GM18499 (cell line): ENCODE measurements at regions not wholly inside any gene's neighbourhood (a gene's known extent, or its start where the extent isn't known, plus 50 kb on each side); places are given as distances from the start of the nearest gene placed in this dataset.

Experiments
- ATAC-seq: cut with Tn5 transposase; IDR thresholded peaks from one replicate; pipeline ENCODE4 v1.9.1; 2021; ENCODE audit warnings: moderate number of reproducible peaks; ENCODE audit not compliant: insufficient read depth, unreplicated experiment

DNA sequence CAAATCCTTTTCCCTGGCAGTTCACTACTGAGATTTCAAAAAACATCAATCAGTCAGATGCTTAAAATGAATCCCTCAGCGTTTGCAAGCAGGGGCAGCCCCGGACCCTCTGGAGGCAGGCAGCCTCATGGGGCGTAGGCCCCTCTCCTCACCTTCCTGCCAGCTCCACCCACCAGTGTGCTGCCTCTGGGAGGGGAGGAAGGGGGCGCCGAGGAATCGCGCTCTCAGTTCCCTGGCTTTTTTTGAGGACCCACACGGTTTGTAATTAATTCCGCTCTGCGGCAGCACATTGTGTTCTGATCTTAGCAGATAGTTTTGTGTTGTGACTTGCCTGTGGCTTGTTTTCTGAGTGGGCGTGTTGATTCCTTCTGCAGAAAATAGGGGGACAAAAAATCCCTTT, 159.9 kb downstream of the KLF13 start:
- ATAC-seq = no peak

DNA sequence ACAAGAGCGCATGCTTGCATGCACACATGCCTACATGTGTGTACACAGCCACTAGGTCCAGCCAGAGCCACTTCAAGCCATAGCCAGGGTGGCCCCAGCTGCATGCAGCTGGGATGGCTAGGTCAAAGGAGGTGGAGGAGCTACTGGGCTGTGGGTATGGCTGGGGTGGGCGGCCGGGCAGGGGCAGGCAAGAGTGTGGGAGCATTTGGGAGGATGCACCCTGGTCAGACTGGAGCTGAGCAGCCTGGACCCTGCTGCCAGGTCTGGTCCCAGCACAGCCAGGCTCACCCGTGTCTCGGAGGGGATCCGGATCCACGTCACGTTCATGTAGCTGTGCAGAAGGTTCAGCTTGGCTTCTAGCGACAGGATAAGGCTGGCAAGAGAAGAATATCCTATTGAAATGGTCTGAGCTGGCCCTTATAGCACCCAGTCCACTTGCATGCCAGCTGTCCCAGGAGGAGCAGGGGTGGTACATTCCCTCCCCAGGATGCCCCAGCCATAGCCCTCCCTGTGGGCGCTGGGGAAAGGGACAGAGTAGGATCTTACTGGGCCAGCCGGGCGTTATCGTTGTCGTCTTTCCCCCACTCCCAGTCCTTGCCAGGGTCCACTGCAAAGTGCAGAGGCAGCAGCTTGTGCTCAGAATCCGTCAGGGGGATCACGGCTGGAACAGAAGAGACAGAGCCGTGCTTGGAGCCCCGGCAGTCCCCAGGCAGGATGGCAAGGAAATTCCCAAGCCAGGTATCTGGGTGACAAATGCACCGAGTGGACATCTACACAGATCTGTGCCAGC, 160.5 kb downstream of the KLF13 start:
- ATAC-seq = no peak

DNA sequence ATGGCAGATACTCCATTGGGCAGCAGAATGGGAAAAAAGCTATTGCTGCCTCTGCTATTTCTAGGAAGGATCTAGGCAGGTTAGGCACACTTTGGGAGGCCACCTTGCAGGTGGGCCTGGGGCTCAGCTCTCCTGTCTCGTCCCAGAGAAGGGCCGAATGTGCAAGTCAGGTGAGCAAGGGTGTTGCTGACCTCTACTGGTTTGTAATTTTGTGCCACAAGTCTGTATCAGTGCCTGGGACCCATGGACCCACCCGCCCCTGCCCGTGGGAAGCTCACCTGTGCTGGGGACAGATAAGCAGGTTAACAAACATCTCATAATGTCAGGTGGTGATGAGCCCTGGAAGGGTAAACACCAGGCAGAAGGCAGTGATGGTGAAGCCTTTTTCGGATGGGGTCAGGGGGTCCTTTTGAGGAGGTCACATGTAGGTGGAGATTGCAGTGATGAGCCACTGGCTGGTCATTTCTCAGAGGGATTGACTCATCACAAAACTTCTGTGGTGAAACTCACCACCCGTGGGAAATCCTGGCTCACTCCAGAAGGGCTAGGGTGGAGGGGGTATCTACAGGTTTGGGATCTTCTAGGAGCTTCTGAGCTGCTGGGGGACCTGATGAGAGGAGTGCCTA, 161.3 kb downstream of the KLF13 start:
- ATAC-seq = no peak

DNA sequence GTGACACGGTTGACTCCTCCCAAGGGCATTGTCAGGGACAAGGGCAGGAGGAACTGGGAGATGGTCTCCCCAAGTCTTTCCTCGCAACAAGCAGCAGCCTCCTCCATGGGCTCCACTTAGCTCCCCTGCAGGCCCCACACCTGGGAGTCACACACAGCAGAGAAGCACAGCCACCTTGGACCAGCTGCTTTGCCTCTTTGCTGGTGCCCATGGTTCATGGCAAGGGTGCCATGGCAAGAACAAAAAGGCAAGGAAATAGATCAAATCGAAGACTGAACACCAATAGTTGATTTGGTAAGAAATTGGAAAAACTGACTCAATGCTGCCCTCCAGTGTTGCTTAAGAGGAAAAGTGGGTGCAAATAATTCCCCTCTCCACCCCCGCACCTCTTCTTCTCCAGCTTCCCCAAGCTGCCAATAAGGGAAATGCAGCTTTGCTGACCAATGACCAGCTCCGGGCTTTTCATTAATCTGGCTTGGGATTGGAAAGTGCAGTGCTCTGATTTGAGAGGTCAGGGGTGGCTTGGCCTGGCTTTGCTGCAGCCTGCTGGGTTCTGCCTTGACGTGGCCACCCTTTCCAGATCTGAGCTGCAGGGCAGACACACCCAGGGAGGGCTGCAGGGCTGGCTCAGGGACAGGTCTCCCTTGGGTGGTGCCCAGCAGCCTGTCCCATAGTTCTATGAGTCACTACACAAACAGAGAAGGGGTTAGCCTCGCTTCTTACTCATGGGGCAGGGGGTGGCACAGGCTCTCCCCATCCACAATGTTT, 162.0 kb downstream of the KLF13 start:
- ATAC-seq = no peak

DNA sequence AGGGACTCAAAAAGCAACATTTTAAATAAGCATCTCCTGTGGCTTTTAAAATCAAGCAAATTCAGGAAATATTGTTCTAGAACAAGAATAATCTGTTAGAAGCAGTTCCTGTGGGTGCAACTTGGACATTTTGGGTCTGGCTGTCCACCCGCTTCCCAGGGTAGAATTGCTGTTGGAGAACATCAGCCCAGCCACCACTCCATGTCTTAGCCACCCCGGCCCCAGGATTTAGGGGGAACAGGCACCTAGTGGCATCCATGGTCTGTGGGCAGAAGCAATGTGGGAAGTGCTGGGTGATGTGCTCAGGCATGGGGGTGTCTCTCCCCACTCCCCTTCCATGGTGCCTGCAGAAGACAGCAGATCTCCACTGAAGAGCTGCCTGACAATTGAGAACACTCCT, 162.6 kb downstream of the KLF13 start:
- no peak for ATAC-seq

DNA sequence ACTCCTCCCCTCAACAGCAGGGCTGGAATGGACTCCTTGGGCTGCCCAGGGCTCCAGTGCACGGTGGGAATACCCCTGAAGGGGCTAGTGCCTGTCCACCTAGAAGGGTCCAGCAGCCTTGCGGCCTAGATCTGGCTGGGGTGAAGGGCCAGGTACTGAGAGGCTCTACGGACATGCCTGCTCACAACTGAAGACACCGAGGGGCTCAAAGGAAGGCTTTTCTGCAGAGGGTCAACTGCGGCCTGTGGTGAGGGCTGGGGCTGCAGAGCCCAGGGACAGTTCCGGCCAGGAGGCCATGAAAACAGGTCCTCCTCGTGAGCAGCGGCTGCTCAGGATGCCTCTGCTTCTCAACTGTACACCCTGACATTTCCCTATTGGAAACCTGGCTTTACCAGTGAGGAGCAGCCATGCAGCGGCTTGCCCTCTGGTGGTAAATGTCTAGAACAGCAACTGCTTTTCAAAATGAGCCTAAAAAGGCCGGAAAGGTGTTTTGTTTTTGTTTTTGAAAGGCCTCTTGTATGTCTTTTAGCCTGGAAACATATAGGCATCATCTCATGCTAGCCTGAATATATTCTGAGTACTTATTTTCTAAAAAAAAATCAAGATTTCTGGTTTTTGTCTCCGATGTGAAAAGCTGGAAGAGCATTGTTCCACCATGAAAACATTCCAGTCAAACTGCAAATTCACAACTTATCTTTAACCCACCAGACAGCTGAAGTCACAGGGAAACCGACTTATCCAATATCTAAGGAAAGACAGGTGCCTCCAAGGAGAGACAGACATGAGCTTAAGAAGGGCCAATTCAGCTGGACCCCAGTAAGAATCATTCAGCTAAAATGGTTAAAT, 163.4 kb downstream of the KLF13 start:
- no peak for ATAC-seq

DNA sequence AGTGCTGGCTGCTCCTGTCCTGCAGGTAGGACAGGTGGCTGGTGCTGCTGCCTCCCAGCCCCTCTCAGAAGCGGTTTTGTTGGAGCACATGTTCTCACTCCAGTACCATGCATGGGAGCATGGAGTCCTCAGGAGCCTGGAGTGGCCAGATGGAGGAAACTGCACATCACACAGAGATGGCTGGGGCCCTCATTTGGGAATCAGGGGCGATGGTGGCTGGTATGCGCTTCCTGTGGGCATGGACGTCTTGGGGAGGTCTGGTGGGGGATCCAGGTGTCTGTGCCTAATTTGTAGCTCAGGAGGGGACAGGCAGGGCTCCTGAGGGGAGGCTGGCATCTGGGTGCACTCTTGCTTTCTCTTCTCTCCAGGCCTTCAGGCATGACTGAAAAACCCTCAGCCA, 168.2 kb downstream of the KLF13 start:
- no peak for ATAC-seq

DNA sequence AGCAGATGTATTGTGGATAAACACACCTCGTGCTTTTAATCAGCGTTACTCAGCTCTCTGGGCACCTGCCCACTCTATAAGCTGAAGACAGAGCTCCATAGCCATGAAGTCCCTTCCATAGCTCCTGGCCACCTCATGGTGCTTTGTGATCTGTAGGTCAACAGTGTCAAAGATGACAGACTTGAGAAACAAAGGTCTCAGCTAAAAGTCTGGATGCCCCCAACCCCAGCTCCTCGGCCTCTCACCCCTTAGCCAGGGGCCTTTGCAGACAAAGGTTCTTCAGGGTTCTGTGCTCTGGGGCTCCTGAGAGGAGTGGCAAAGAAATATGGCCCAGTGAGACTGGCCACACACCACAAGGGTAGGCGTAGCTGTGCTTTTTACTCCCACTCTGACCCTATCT, 168.6 kb downstream of the KLF13 start:
- ATAC-seq = no peak

DNA sequence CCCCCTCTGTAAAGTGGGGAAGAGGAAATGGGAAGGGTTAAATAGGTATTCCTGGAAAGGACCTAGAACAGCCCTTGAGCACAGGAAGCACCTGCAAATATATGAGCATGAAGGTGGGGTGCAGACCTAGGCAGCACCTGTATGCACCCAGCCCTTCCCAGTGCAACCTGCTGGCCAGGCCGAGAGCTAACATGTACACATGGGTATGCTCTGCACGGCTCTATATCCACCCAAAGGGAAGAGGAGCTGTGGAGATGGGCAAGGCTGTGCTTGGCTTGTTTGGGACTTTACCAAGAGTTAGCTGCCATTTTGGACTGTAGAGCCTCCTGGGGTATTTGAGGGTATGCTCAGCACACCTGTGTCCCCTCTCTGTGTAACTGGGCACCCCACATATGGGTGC, 171.2 kb downstream of the KLF13 start:
- ATAC-seq = no peak

DNA sequence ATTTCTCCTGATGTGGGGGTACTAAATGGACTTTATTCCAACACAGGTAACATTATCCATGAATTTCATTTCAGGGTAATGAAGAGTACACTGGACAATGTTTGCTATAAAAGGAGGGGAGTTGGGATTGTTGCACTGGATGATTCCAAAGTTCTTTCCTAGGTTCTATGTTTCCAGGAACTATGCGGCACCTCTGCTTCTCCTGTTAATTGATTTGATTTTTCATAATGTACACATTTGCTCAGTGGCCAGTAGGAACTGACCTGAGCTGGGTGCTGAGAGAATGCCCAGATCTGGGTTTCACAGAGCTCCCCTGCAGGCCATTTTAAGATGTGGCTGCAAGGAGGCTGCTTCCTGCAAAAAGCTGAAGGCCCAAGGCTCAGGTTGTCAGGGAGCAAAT, 171.7 kb downstream of the KLF13 start:
- ATAC-seq = no peak

DNA sequence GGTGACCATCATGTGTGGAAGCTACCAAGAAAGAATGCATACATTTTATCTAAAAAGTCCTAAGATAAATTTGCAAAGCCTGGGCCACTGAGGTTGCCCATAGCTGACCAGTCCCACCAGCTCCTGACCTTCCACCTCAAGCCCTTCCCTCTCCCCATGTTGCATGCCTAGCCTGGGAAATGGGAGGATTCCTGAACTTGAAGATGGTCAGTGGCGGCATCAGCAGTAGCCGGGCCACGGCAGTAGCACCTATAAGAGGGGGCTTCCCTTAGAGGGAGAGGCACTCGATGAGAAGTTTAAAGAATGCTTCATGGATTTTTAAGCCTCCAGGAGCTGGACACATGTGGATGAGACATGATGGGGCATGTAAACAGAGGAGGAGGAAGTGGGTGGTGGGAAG, 172.1 kb downstream of the KLF13 start:
- no peak for ATAC-seq

DNA sequence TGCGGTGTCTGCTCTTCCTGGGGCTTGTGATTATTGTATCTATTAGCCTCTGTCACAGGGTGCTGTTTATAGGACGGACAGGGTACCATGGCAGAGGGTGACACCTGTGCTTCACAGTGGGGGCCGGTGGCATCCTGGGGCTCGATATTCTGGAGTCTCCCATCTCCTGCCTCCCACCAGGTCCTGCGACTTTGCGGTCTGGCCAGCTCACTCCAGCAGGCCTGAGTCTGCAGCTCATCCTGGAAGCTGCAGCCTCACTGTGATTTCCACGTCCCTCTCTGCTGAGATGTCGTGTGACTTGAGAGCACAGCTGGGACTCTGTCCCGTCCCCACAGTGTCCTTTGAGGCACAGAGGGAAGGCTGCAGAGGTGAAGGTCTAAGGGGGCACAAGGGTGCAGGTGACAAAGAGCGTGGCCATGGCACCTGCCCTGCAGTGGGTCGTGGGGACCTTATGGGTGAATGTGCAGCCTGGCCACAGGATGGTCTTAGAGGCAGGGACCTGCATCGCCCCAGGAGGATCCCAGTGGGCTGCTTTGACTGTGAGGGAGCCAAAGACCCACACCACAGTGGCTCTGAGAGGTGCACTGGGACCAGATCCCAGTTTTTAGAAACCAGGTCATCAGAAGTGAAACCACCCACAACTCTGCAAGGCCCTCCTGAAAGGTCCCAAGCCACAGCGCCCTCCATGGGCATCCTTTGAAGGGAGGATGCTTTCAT, 172.8 kb downstream of the KLF13 start:
- no peak for ATAC-seq

DNA sequence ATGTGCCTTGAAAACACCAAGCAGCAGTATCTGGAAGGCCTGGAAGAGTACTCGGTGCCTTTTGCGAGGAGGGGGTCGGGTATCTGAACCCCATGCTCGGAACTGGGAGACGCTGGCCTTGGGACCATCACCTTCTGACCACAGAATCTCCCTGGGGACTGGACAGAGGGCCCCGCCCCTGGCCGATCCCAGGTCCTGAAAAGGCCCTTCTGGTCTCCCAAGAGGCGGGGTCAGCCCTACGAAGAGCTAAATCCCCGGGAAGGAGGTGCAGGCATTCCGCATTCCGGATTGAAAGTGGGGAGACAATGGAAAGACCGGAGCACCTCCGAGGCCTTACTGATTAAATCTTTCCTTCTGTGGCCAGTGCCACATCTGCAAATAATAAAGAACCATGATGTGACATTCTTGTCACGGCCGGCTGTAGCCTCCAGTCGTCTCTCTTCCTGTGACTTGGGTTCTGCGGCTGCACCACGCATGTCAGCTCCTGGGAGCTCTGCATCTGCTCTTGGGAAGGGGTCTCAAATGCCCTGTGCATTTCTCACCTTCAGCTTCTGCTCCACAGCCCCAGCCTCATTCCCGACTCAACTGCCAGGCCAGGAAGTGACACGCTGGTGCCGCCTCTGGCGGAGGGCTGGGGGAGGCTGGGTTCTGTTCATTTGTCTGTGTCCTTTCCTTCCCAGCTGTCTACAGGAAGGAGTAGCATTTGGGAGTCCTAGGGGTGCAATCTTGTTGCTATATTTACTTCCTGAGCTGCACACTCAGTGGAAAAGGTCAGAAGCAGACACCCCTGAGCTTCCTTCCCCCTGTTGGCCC, 173.5 kb downstream of the KLF13 start:
- ATAC-seq = no peak

DNA sequence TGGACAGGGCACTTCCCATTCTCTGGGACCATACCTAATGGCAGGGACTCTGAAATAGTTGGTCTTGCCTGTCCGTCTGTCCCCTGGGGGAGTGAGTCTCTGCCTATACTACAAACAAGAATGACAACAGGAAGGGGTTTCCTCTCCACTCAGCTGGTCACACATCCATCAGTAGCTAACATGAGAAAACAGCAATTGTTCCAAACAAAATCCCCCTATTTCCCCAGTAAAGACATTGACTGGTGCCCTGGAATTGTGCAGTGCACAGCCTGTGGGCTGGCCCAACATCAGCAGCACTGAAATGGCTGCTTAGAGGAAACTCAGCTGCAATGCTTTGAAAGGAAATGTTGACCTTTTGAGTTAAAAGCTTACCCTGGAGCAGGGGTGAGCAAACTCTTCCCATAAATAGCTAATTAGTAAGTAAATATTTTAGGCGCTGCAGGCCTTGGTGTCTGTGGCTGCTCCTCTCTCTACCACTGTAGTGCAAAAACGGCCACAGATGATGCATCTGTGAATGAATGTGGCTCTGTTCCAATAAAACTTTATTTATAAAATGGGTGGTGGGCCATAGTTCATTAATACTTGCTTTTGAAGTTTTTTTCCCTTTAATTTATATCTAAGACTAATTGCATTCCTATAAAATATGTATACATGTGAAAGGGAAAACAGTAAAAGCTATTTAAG, 174.3 kb downstream of the KLF13 start:
- ATAC-seq = no peak

DNA sequence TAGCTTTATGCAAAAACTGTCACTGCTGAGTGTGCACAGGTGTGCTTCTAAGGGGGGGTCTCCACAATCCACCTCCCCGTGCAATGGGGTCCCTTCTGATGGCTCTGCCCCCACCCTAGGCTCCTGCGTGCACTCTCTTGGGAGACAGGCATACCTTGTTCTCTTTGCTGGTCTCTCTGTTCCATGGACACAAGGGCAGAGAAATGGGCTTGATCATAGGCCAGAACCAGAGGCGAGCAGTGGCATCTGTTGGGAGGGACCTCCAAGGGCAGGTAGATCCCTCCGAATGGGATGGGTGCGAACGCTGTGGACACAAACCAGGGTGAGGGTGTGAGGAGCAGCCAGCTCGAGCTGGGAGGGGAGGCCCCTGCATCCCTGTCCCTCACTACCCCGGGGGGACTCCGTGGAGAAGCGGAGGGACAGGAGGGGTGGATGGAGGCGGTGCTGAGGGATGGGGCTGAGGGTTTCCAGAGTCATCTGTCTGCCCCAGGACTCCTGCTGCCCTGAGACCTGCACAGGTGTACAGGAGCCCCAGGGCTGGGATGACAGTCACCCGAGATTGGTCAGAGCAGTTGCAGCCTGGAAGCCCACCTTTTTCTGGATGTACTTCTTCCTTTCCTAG, 175.0 kb downstream of the KLF13 start:
- no peak for ATAC-seq

DNA sequence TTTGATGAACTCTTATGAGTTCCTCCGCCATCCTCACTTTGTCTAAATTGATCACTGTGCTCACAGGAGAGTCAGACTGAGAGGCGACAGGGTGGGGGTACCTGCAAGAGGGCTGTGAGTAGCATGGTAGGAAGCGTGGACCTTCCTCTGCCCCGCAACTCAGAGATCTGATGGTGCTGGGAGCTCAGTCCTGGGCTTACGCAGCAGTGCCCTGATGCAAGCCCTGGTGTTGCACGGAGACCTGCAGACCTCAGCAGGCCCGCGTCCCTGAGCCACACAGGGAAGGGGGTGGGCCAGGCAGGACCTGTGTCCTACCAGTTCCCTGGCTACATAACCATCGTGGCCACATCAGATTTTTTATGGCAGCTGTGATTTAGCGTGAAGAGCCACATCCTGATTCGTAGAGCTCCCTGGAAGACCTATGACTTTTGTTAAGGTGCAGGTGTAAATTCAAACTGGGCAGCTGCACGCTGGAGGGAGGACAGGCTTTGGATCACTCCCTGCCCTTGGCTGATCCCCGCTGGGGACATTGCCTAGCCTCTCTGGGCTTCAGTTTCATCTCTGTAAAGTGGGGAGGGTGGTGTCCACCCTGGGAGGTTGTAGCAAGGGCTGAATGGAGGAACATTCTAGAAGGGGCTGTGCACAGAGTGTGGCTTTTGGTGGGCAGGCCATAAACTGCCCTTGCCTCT, 176.1 kb downstream of the KLF13 start:
- no peak for ATAC-seq

DNA sequence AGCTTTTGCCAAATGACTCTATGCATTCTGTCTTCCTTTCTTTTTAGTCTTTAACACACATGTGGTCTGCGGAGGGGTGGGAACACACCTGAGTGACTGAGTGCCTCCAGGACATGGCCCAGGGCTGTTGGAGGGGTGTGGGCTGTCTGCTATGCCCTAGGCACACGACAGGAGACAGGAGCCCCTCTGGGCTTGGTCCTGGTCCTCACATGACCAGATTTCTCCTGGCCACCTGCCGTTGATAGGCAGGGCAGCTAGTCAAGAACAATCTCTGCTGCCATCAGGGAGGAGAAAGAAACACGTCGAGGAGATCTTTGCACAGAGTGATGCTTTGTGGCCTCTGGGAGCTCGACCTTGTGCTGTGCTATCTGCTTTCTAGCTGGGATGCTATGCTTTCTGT, 176.6 kb downstream of the KLF13 start:
- ATAC-seq = no peak
